OCI-LY1 (cell line): ENCODE measurements at regions not wholly inside any gene's neighbourhood (a gene's known extent, or its start where the extent isn't known, plus 50 kb on each side); places are given as distances from the start of the nearest gene placed in this dataset.

Source experiments
- CTCF ChIP-seq: fragments of 200-600 bp; sonication (generic), shearing (Covaris generic); IDR thresholded peaks from 2 replicates; pipeline ENCODE4 v1.5.1; 2017; ENCODE audit warnings: mild to moderate bottlenecking, antibody characterized with exemption, low read length, moderate library complexity, mixed read lengths
- EZH2 ChIP-seq: fragments of 200-600 bp; sonication (generic), shearing (Covaris generic); IDR thresholded peaks from 2 replicates; pipeline ENCODE4 v1.8.0; 2017; ENCODE audit warnings: borderline replicate concordance, mixed run types, mild to moderate bottlenecking, antibody characterized with exemption, low read length, moderate library complexity, mixed read lengths

GRCh38 chr3:76040946-76041345 is 255.6 kb upstream of the ZNF717 start:
- no peak for TF ChIP-seq CTCF
- no peak for TF ChIP-seq EZH2
